ENCODE measurements at regions not wholly inside any gene's neighbourhood (a gene's known extent, or its start where the extent isn't known, plus 50 kb on each side); places are given as distances from the start of the nearest gene placed in this dataset.
"Not testable (repeated sequence)": the region's sequence is repeated elsewhere in the genome, so short reads cannot be mapped to it uniquely, and the experiment has no call there.

- not testable (repeated sequence) for TF ChIP-seq POLR2A, CTCF (IDR thresholded peaks at IDR 0.05)
Measured at GRCh38 chr3:87543408-87543807, 267.0 kb upstream of the POU1F1 start.

Data from lower leg skin (tissue), 3 donors.